ENCODE measurements at regions not wholly inside any gene's neighbourhood (a gene's known extent, or its start where the extent isn't known, plus 50 kb on each side); places are given as distances from the start of the nearest gene placed in this dataset.

DNA sequence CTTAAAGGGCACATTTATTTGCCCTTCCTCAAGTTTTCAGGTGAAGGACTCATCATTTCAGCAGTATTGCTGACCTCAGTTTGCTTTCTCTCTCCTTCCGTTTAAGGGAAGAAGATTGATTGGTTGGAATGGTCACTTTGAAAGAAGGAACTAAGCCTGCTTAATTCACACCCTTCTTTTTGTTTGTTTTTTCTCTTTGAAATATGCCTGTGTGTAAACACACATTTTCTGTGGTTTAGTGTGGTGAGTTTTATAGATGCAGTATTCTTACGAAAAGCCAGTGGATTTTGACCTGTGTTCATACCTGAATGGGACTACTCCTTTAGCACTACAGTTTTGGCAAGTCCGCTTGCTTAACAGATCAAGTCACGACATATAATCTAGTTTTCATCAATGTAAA lies 548.8 kb upstream of the EPHA7 start:
- no peak for TF ChIP-seq POLR2A (IDR thresholded peaks at IDR 0.05)
- TF ChIP-seq, protein P1, sequence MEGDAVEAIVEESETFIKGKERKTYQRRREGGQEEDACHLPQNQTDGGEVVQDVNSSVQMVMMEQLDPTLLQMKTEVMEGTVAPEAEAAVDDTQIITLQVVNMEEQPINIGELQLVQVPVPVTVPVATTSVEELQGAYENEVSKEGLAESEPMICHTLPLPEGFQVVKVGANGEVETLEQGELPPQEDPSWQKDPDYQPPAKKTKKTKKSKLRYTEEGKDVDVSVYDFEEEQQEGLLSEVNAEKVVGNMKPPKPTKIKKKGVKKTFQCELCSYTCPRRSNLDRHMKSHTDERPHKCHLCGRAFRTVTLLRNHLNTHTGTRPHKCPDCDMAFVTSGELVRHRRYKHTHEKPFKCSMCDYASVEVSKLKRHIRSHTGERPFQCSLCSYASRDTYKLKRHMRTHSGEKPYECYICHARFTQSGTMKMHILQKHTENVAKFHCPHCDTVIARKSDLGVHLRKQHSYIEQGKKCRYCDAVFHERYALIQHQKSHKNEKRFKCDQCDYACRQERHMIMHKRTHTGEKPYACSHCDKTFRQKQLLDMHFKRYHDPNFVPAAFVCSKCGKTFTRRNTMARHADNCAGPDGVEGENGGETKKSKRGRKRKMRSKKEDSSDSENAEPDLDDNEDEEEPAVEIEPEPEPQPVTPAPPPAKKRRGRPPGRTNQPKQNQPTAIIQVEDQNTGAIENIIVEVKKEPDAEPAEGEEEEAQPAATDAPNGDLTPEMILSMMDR (IDR thresholded peaks at IDR 0.05): no peak
